ENCODE measurements at regions not wholly inside any gene's neighbourhood (a gene's known extent, or its start where the extent isn't known, plus 50 kb on each side); places are given as distances from the start of the nearest gene placed in this dataset.

GRCh38 chr7:115637128-115637527, 393.4 kb downstream of the TFEC start:
- no peak for ATAC-seq
- TF ChIP-seq ISL1 (CRISPR knock-in tag; IDR thresholded peaks at IDR 0.05): no peak
- TF ChIP-seq BACH2 (CRISPR knock-in tag; IDR thresholded peaks at IDR 0.05; ENCODE audit: borderline replicate concordance): no peak
- TF ChIP-seq TCF4 (CRISPR knock-in tag; IDR thresholded peaks at IDR 0.05; ENCODE audit: borderline replicate concordance): no peak
- no peak for TF ChIP-seq CREB5 (CRISPR knock-in tag; IDR thresholded peaks at IDR 0.05; ENCODE audit: low read depth)
- no peak for TF ChIP-seq PATZ1 (CRISPR knock-in tag; IDR thresholded peaks at IDR 0.05; ENCODE audit: borderline replicate concordance)
- TF ChIP-seq GLIS3 (CRISPR knock-in tag; IDR thresholded peaks at IDR 0.05): no peak
- no peak for TF ChIP-seq TOX (CRISPR knock-in tag; IDR thresholded peaks at IDR 0.05; ENCODE audit: borderline replicate concordance)
- no peak for TF ChIP-seq POU6F1 (CRISPR knock-in tag; IDR thresholded peaks at IDR 0.05; ENCODE audit: borderline replicate concordance, low read depth)
- TF ChIP-seq CSRNP3 (CRISPR knock-in tag; IDR thresholded peaks at IDR 0.05): no peak
- no peak for TF ChIP-seq ZNF8 (CRISPR knock-in tag; IDR thresholded peaks at IDR 0.05)
- no peak for TF ChIP-seq ZFP3 (CRISPR knock-in tag; IDR thresholded peaks at IDR 0.05)
- TF ChIP-seq ZFP30 (CRISPR knock-in tag; IDR thresholded peaks at IDR 0.05): no peak
- no peak for TF ChIP-seq OSR1 (CRISPR knock-in tag; IDR thresholded peaks at IDR 0.05)
- no peak for TF ChIP-seq CSDC2 (CRISPR knock-in tag; IDR thresholded peaks at IDR 0.05)
- TF ChIP-seq RARB (CRISPR knock-in tag; IDR thresholded peaks at IDR 0.05): no peak
- no peak for TF ChIP-seq ZNF565 (CRISPR knock-in tag; conservative IDR thresholded peaks at IDR 0.05; ENCODE audit: low read depth)
- TF ChIP-seq ESRRG (CRISPR knock-in tag; IDR thresholded peaks at IDR 0.05): no peak
- TF ChIP-seq ZNF70 (CRISPR knock-in tag; IDR thresholded peaks at IDR 0.05): no peak
- TF ChIP-seq ARNTL (CRISPR knock-in tag; IDR thresholded peaks at IDR 0.05; ENCODE audit: borderline replicate concordance, low read depth): no peak

- no peak for ATAC-seq
- TF ChIP-seq ESRRG (CRISPR knock-in tag; IDR thresholded peaks at IDR 0.05): no peak
- no peak for TF ChIP-seq PATZ1 (CRISPR knock-in tag; IDR thresholded peaks at IDR 0.05; ENCODE audit: borderline replicate concordance)
- TF ChIP-seq BACH2 (CRISPR knock-in tag; IDR thresholded peaks at IDR 0.05; ENCODE audit: borderline replicate concordance): no peak
- TF ChIP-seq TOX (CRISPR knock-in tag; IDR thresholded peaks at IDR 0.05; ENCODE audit: borderline replicate concordance): no peak
- TF ChIP-seq CSDC2 (CRISPR knock-in tag; IDR thresholded peaks at IDR 0.05): no peak
Observed at GRCh38 chr7:115635876-115636275, 394.7 kb downstream of the TFEC start.

GRCh38 chr7:115635376-115635775, 395.2 kb downstream of the TFEC start:
- no peak for ATAC-seq
- TF ChIP-seq POU6F1 (CRISPR knock-in tag; IDR thresholded peaks at IDR 0.05; ENCODE audit: borderline replicate concordance, low read depth): no peak

Measured in SK-N-SH treated with all-trans-retinoic acid at 6 μM for 48 hours (cell line).